ENCODE measurements at regions not wholly inside any gene's neighbourhood (a gene's known extent, or its start where the extent isn't known, plus 50 kb on each side); places are given as distances from the start of the nearest gene placed in this dataset.
"Not testable (repeated sequence)": the region's sequence is repeated elsewhere in the genome, so short reads cannot be mapped to it uniquely, and the experiment has no call there.

DNA sequence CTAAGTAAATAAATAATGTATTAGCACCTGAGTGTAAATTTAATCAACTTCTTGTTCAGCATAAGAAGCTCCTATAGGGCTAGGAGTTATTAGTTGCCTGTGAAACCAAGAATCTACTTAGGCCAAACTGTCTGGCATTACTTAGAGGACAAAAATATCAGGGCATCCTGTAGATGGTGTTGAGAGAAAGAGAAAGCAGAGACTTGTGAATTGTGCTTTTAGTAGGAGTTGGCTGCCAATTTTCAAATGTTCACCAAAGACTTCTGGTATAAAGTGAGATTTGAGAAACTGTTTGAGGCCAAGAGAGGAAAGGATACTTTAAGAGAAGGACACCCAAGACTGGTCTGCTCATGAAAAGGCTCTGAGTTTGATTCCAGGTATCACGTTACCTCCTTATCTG lies 315.5 kb upstream of the DEPDC1 start:
- H3K4me3 ChIP-seq, result no peak overlapping the region
- H3K27ac ChIP-seq, result no peak overlapping the region
- H3K27me3 ChIP-seq, result no peaks in the 10 kb centered on the region
- DNase-seq, result no peak
- H3K9me3 ChIP-seq, result no peaks in the 10 kb centered on the region
- TF ChIP-seq, protein P1, sequence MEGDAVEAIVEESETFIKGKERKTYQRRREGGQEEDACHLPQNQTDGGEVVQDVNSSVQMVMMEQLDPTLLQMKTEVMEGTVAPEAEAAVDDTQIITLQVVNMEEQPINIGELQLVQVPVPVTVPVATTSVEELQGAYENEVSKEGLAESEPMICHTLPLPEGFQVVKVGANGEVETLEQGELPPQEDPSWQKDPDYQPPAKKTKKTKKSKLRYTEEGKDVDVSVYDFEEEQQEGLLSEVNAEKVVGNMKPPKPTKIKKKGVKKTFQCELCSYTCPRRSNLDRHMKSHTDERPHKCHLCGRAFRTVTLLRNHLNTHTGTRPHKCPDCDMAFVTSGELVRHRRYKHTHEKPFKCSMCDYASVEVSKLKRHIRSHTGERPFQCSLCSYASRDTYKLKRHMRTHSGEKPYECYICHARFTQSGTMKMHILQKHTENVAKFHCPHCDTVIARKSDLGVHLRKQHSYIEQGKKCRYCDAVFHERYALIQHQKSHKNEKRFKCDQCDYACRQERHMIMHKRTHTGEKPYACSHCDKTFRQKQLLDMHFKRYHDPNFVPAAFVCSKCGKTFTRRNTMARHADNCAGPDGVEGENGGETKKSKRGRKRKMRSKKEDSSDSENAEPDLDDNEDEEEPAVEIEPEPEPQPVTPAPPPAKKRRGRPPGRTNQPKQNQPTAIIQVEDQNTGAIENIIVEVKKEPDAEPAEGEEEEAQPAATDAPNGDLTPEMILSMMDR (IDR thresholded peaks at IDR 0.05), result no peak
- TF ChIP-seq EP300 (IDR thresholded peaks at IDR 0.05), result no peak
- no peak for TF ChIP-seq POLR2A (IDR thresholded peaks at IDR 0.05)
- no peaks in the 10 kb centered on the region for H3K36me3 ChIP-seq
- intact Hi-C loops (cut with DNase I), result no loop called here
- H3K4me1 ChIP-seq (ENCODE audit: insufficient read depth), result peaks cover 4% of the 10 kb centered on the region
- WGBS, 3 donors, result 68 to 76% (median 73%) methylated on average over 1 of the region's 1 CpG

DNA sequence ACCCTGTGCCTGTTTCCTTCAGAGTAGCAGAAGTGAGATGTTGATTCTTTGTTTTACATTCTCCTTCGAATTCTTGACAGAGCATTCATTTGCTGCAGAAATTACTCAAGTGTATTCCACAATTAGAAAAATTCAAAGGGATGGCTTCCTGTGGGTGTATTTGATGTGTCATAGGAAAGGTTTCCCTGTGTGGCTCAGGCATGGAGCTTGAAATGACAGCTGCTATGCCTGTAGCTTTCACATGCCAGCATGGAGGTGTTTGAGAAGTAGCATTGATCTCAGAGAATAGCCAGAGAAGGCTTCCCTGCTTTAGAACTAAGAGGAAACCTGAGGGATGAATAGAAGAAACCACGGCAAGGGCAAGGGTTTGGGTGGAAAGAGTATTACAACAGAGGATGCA lies 317.2 kb upstream of the DEPDC1 start:
- Histone ChIP-seq H3K36me3 (no peaks in the 10 kb centered on the region), H3K27ac (no peak overlapping the region), H3K4me3 (no peak overlapping the region), H3K4me1 (ENCODE audit: insufficient read depth) (no peaks in the 10 kb centered on the region), H3K27me3 (no peaks in the 10 kb centered on the region), H3K9me3 (no peaks in the 10 kb centered on the region)
- no peak for DNase-seq
- 67 to 85% (median 74%) methylated on average over 2 of the region's 2 CpGs for WGBS, 3 donors
- TF ChIP-seq POLR2A (IDR thresholded peaks at IDR 0.05) (no peak), EP300 (IDR thresholded peaks at IDR 0.05) (no peak)
- TF ChIP-seq, protein P1 (IDR thresholded peaks at IDR 0.05), result no peak
- intact Hi-C loops (cut with DNase I), result no loop called here

DNA sequence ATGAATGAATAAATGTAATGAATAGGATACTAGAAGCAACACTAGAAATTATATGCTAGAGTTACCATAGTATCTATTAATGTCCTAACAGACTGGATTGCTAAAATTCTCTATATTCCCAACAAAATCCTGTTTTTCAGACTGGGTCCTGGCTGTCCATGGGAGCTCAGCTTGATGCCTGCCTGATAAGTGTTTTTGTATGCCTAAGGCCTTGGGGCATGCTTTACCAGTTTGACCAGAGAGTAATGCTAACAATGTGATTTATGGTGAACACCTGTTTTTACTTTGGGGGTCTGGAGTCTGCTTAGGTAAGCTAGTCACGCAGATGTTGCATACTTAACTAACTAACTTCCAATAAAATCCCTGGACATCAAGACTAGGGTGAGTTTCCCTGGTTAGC lies 318.8 kb upstream of the DEPDC1 start:
- no peak overlapping the region for H3K4me3 ChIP-seq
- H3K27me3 ChIP-seq, result no peaks in the 10 kb centered on the region
- H3K36me3 ChIP-seq, result no peaks in the 10 kb centered on the region
- no peak overlapping the region for H3K27ac ChIP-seq
- no peak for DNase-seq
- 87 to 100% (median 93%) methylated on average over 1 of the region's 1 CpG for WGBS, 3 donors
- H3K4me1 ChIP-seq (ENCODE audit: insufficient read depth), result no peaks in the 10 kb centered on the region
- TF ChIP-seq, protein P1 (IDR thresholded peaks at IDR 0.05), result no peak
- H3K9me3 ChIP-seq, result no peaks in the 10 kb centered on the region
- intact Hi-C loops (cut with DNase I), result no loop called here

DNA sequence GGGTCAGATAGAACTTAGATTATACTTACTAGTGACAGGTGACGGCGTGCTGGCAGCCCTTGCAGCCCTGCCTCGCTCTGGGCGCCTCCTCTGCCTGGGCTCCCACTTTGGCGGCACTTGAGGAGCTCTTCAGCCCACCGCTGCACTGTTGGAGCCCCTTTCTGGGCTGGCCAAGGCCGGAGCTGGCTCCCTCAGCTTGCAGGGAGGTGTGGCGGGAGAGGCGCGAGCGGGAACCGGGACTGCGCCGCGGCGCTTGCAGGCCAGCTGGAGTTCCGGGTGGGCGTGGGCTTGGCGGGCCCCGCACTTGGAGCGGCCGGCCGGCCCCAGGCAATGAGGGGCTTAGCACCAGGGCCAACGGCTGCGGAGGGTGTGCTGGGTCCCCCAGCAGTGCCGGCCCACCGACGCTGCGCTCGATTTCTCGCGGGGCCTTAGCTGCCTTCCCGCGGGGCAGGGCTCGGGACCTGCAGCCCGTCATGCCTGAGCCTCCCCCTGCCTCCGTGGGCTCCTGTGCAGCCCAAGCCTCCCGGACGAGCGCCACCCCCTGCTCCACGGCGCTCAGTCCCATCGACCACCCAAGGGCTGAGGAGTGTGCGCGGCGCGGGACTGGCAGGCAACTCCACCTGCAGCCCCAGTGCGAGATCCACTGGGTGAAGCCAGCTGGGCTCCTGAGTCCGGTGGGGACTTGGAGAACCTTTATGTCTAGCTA lies 320.8 kb upstream of the DEPDC1 start:
- H3K4me1 ChIP-seq (ENCODE audit: insufficient read depth); H3K4me3 ChIP-seq; H3K27ac ChIP-seq; H3K27me3 ChIP-seq; H3K36me3 ChIP-seq; DNase-seq; intact Hi-C loops (cut with DNase I); H3K9me3 ChIP-seq: not testable (repeated sequence)
- 87 to 97% (median 89%) methylated on average over 46 to 49 of the region's 49 CpGs for WGBS, 3 donors

DNA sequence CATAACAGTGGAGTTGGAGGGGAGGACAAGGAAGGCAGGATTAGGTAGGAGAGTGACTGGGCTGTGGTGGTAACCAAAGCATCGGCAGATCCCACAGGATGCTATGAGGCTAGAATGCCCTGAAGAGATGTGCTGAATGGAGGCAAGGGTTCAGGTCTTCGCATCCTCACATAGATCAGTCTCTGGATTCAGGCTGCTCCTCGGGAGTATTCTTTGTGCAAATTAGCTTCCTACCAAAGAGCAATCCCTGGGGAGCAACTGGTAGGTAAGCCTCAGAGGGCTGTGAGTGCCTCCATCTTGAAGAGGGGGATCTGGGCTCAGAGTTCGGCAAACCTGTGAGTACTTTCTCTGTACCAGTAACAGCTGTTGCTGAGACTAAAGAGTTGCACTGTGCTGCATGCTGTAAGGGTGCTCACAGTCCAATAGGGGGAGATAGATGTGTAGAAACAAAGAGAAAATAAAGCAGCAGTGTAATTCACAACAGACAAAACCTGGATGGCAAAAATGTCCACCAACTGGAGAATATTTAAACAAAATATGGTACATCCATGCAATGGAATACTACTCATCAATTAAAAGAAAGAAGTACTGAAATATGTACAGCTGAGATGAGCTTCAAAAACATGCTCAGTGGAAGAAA lies 322.4 kb upstream of the DEPDC1 start:
- no peak for TF ChIP-seq POLR2A (IDR thresholded peaks at IDR 0.05)
- TF ChIP-seq EP300 (IDR thresholded peaks at IDR 0.05), result no peak
- TF ChIP-seq, protein P1 (IDR thresholded peaks at IDR 0.05), result no peak
- Histone ChIP-seq H3K4me3 (no peak overlapping the region), H3K9me3 (no peaks in the 10 kb centered on the region), H3K27ac (no peak overlapping the region), H3K4me1 (ENCODE audit: insufficient read depth) (no peaks in the 10 kb centered on the region), H3K36me3 (no peaks in the 10 kb centered on the region), H3K27me3 (no peaks in the 10 kb centered on the region)
- intact Hi-C loops (cut with DNase I), result no loop called here
- 90 to 93% (median 91%) methylated on average over 4 of the region's 4 CpGs for WGBS, 3 donors
- DNase-seq, result no peak
